Endothelial cell of umbilical vein (primary cell): ENCODE measurements at regions not wholly inside any gene's neighbourhood (a gene's known extent, or its start where the extent isn't known, plus 50 kb on each side); places are given as distances from the start of the nearest gene placed in this dataset.

Experiments
- BruUV-seq: library from RNA; stranded (reverse); fragments of 400-500 nt; replicated peaks from 2 replicates; lab custom pipeline; 2021; lab: Mats Ljungman, UMichigan
- CTCF ChIA-PET: fragments of 300-600, 350-600 bp; sonication (Branson Sonifier 250); formaldehyde crosslinking; loops from one replicate; lab custom pipeline; 2021; ENCODE audit warnings: antibody characterized with exemption, inconsistent platforms; lab: Charles Lee
- POLR2A ChIA-PET: fragments of 300-600, 350-600 bp; sonication (Branson Sonifier 250); formaldehyde crosslinking; loops from one replicate; lab custom pipeline; 2021; ENCODE audit warnings: antibody characterized with exemption, inconsistent platforms; lab: Charles Lee
- DNase-seq: peaks from one replicate; pipeline ENCODE4 v3.0.0-alpha.2; 2011; ENCODE audit warnings: low read depth, low spot score
- FAIRE-seq: peaks from 2 replicates; lab custom pipeline; 2011; peaks lifted over from hg19 to GRCh38; lab: Jason Lieb, UNC
- H2AFZ ChIP-seq: 2 replicates; pipeline ENCODE4 v1.6.0; 2012; ENCODE audit warnings: low read depth, low read length, control low read depth, inconsistent platforms
- H3K27ac ChIP-seq: 2 replicates; pipeline ENCODE4 v1.5.1; 2011; ENCODE audit warnings: low read depth, mild to moderate bottlenecking, control low read depth, low read length, moderate library complexity; ENCODE audit not compliant: insufficient read depth
- H3K27me3 ChIP-seq, 2 experiments: 2 replicates each; pipeline versions ENCODE4 v1.6.0 to v1.6.1; 2011; ENCODE audit warnings: low read length in 2 of 2, mixed read lengths in 1 of 2; ENCODE audit not compliant: control insufficient read depth in 2 of 2, insufficient read depth in 2 of 2
- H3K36me3 ChIP-seq, 2 experiments: 2 replicates in 1 of 2; 3 replicates in 1 of 2; pipeline ENCODE4 v1.5.1; 2011; ENCODE audit warnings: low read length in 2 of 2, mild to moderate bottlenecking in 1 of 2, moderate library complexity in 1 of 2; ENCODE audit not compliant: control insufficient read depth in 2 of 2, insufficient read depth in 2 of 2; ENCODE audit errors: extremely low read depth in 1 of 2
- H3K4me1 ChIP-seq: 3 replicates; pipeline ENCODE4 v1.5.1; 2011; ENCODE audit warnings: mild to moderate bottlenecking, low read length; ENCODE audit not compliant: control insufficient read depth, insufficient read depth; ENCODE audit errors: extremely low read depth
- H3K4me2 ChIP-seq: 2 replicates; pipeline ENCODE4 v1.6.1; 2011; ENCODE audit warnings: low read length, control low read depth, mixed read lengths; ENCODE audit not compliant: insufficient read depth
- H3K4me3 ChIP-seq, 3 experiments: fragments of 200-600 bp in 1 of 3; sonication (generic), shearing (Covaris generic) in 1 of 3; replicated peaks in 1 of 3; 2 replicates each; pipeline ENCODE4 v1.5.1; 2011 to 2016; ENCODE audit warnings: control low read depth in 3 of 3, low read length in 3 of 3, mild to moderate bottlenecking in 2 of 3, inconsistent platforms in 1 of 3, low read depth in 1 of 3, moderate library complexity in 1 of 3; ENCODE audit not compliant: insufficient read depth in 1 of 3
- H3K79me2 ChIP-seq: 2 replicates; pipeline ENCODE4 v1.6.0; 2012; ENCODE audit warnings: low read length, inconsistent platforms; ENCODE audit not compliant: control insufficient read depth, insufficient read depth
- H3K9ac ChIP-seq: replicated peaks from 2 replicates; pipeline ENCODE3; 2011; ENCODE audit warnings: low read length, control low read depth; ENCODE audit not compliant: insufficient read depth; ENCODE audit errors: extremely low read depth
- H3K9me1 ChIP-seq: replicated peaks from 3 replicates; pipeline ENCODE4 v1.6.0; 2011; ENCODE audit warnings: mild to moderate bottlenecking, low read length; ENCODE audit not compliant: control insufficient read depth, insufficient read depth; ENCODE audit errors: extremely low read depth
- H3K9me3 ChIP-seq: replicated peaks from 2 replicates; pipeline ENCODE4 v1.5.1; 2012; ENCODE audit warnings: low read length, inconsistent platforms; ENCODE audit not compliant: control insufficient read depth, insufficient read depth
- H4K20me1 ChIP-seq: replicated peaks from 2 replicates; pipeline ENCODE3; 2011; ENCODE audit warnings: mild to moderate bottlenecking, low read length; ENCODE audit not compliant: control insufficient read depth, insufficient read depth; ENCODE audit errors: extremely low read depth
- EZH2 ChIP-seq: IDR thresholded peaks from 2 replicates; pipeline ENCODE4 v1.6.1; 2012; ENCODE audit warnings: borderline replicate concordance, low read depth, mild to moderate bottlenecking, moderate library complexity, low read length, inconsistent platforms; ENCODE audit not compliant: severe bottlenecking
- FOS ChIP-seq: IDR thresholded peaks from 2 replicates; pipeline ENCODE4 v1.6.1; 2011; ENCODE audit warnings: mild to moderate bottlenecking, low read length, moderate library complexity, borderline replicate concordance; ENCODE audit not compliant: insufficient read depth
- GATA2 ChIP-seq: IDR thresholded peaks from 2 replicates; pipeline ENCODE4 v1.7.0; 2011; ENCODE audit warnings: low read depth, mild to moderate bottlenecking, moderate library complexity, mixed read lengths, low read length; ENCODE audit not compliant: insufficient read length, insufficient read depth
- JUN ChIP-seq: IDR thresholded peaks from 2 replicates; pipeline ENCODE4 v1.6.1; 2011; ENCODE audit warnings: borderline replicate concordance, low read depth; ENCODE audit not compliant: insufficient read length, insufficient read depth
- MAX ChIP-seq: IDR thresholded peaks from 2 replicates; pipeline ENCODE4 v1.6.1; 2011; ENCODE audit not compliant: insufficient read depth, insufficient read length
- MYC ChIP-seq: IDR thresholded peaks from one replicate; pipeline ENCODE4 v1.6.1; 2011; ENCODE audit warnings: mild to moderate bottlenecking, low read depth, low read length
- POLR2A ChIP-seq: IDR thresholded peaks from 2 replicates; pipeline ENCODE4 v1.6.1; 2012; ENCODE audit warnings: low read depth, mild to moderate bottlenecking, control low read depth, low read length
- POLR2AphosphoS5 ChIP-seq: IDR thresholded peaks from 2 replicates; pipeline ENCODE4 v1.6.1; 2012; ENCODE audit warnings: low read depth, mild to moderate bottlenecking, control low read depth, low read length, moderate library complexity; ENCODE audit not compliant: insufficient read depth
- dilution Hi-C: fragments of 300-500 bp; cut with MboI; formaldehyde crosslinking; loops from one replicate; pipeline ENCODE4 v1.15.0; 2019; ENCODE audit warnings: low sequenced_read_pairs; ENCODE audit not compliant: extremely low pct_ligation_motif_present
- intact Hi-C: fragments of 100-400 bp; cut with micrococcal nuclease; formaldehyde crosslinking; loops from one replicate; pipeline ENCODE4 v1.10.0; 2022
- TF ChIP-seq, protein P1 (sequence below), 2 donors: IDR thresholded peaks; 1 replicate in 1 of 2; 2 replicates in 1 of 2; pipeline ENCODE4 v1.5.1; 2011; ENCODE audit warnings: low read length in 2 of 2, mild to moderate bottlenecking in 2 of 2, moderate library complexity in 2 of 2, control low read depth in 1 of 2, inconsistent platforms in 1 of 2, low read depth in 1 of 2; ENCODE audit not compliant: insufficient read depth in 1 of 2; ENCODE audit errors: extremely low read depth in 1 of 2

- Histone ChIP-seq H3K4me1 (peaks cover 2% of the 10 kb centered on the region), H3K9me1 (no peaks in the 10 kb centered on the region), H3K9me3 (no peaks in the 10 kb centered on the region), H3K4me2 (no peak overlapping the region), H3K27ac (no peak overlapping the region), H4K20me1 (no peaks in the 10 kb centered on the region), H3K27me3 (no peaks in the 10 kb centered on the region), H3K36me3 (no peaks in the 10 kb centered on the region), H3K9ac (no peak overlapping the region), H3K79me2 (no peaks in the 10 kb centered on the region), H3K4me3 (no peak overlapping the region), H2AFZ (no peak overlapping the region)
- POLR2A ChIA-PET, result no interaction called here
- TF ChIP-seq EZH2 (no peak), GATA2 (no peak), MAX (no peak), MYC (no peak), FOS (no peak), POLR2A (no peak), POLR2AphosphoS5 (no peak), JUN (no peak)
- TF ChIP-seq, protein P1, sequence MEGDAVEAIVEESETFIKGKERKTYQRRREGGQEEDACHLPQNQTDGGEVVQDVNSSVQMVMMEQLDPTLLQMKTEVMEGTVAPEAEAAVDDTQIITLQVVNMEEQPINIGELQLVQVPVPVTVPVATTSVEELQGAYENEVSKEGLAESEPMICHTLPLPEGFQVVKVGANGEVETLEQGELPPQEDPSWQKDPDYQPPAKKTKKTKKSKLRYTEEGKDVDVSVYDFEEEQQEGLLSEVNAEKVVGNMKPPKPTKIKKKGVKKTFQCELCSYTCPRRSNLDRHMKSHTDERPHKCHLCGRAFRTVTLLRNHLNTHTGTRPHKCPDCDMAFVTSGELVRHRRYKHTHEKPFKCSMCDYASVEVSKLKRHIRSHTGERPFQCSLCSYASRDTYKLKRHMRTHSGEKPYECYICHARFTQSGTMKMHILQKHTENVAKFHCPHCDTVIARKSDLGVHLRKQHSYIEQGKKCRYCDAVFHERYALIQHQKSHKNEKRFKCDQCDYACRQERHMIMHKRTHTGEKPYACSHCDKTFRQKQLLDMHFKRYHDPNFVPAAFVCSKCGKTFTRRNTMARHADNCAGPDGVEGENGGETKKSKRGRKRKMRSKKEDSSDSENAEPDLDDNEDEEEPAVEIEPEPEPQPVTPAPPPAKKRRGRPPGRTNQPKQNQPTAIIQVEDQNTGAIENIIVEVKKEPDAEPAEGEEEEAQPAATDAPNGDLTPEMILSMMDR (IDR thresholded peaks at IDR 0.05; ENCODE audit: extremely low read depth in 1 of 2, insufficient read depth in 1 of 2, low read depth in 1 of 2, low read length in 2 of 2), result no peak
- intact Hi-C loops (loop anchor here (10.0 kb wide), 1 partner anchor 651 kb away; the partner anchor contains the start of gene CHSY3), dilution Hi-C loops (no loop called here)
- no TSS peak for BruUV-seq
- FAIRE-seq (no peak), DNase-seq (no peak)
- CTCF ChIA-PET, result no interaction called here
These were observed 609.6 kb downstream of the HINT1 start for GRCh38 chr5:130555429-130555828.
